PC-3 (cell line): ENCODE measurements at regions not wholly inside any gene's neighbourhood (a gene's known extent, or its start where the extent isn't known, plus 50 kb on each side); places are given as distances from the start of the nearest gene placed in this dataset.
"Not testable (repeated sequence)": the region's sequence is repeated elsewhere in the genome, so short reads cannot be mapped to it uniquely, and the experiment has no call there.

Source experiments
- ATAC-seq: fragments of 200-7000 bp; cut with Tn5 transposase; 2 replicates; pipeline ENCODE4 v1.9.1; 2020; ENCODE audit warnings: mild to moderate bottlenecking, moderate library complexity
- BruUV-seq: library from RNA; stranded (reverse); fragments of 400-500 nt; replicated peaks from 2 replicates; lab custom pipeline; 2021; lab: Mats Ljungman, UMichigan
- CTCF ChIA-PET: fragments of 300-600 bp; sonication (Branson Sonifier 250); formaldehyde crosslinking; loops from one replicate; lab custom pipeline; 2022; ENCODE audit warnings: antibody characterized with exemption; lab: Charles Lee
- POLR2A ChIA-PET: fragments of 300-600 bp; sonication (Branson Sonifier 250); formaldehyde crosslinking; loops from one replicate; lab custom pipeline; 2022; ENCODE audit warnings: antibody characterized with exemption; ENCODE audit not compliant: unreplicated experiment; lab: Charles Lee
- DNase-seq: peaks from one replicate; pipeline ENCODE4 v3.0.0-alpha.2; 2015
- H2AFZ ChIP-seq: fragments of 300-600 bp; sonication (generic); 2 replicates; pipeline ENCODE4 v1.6.0; 2016; ENCODE audit warnings: antibody characterized with exemption, low read length
- H3F3A ChIP-seq: fragments of 300-600 bp; sonication (generic); one replicate; pipeline ENCODE4 v1.6.0; 2017; ENCODE audit warnings: antibody characterized with exemption, low read length, control low read depth, mild to moderate bottlenecking; ENCODE audit not compliant: unreplicated experiment
- H3K27ac ChIP-seq: fragments of 300-600 bp; sonication (generic); 2 replicates; pipeline ENCODE4 v1.5.1; 2016; ENCODE audit warnings: mild to moderate bottlenecking, low read length
- H3K27me3 ChIP-seq: fragments of 300-600 bp; sonication (generic); 2 replicates; pipeline ENCODE4 v1.6.1; 2016; ENCODE audit warnings: low read length, mixed read lengths
- H3K36me3 ChIP-seq: fragments of 300-600 bp; sonication (generic); 2 replicates; pipeline ENCODE4 v1.6.1; 2016; ENCODE audit warnings: low read depth, mixed run types, low read length, mixed read lengths
- H3K4me1 ChIP-seq: fragments of 300-600 bp; sonication (generic); 2 replicates; pipeline ENCODE4 v1.5.1; 2016; ENCODE audit warnings: low read length; ENCODE audit not compliant: insufficient read depth
- H3K4me2 ChIP-seq: fragments of 300-600 bp; sonication (generic); 2 replicates; pipeline ENCODE4 v1.6.0; 2016; ENCODE audit warnings: low read length
- H3K4me3 ChIP-seq: fragments of 300-600 bp; sonication (generic); 2 replicates; pipeline ENCODE4 v1.5.1; 2016; ENCODE audit warnings: mild to moderate bottlenecking, low read length, mixed read lengths
- H3K79me2 ChIP-seq: fragments of 300-600 bp; sonication (generic); 2 replicates; pipeline ENCODE4 v1.6.1; 2017; ENCODE audit warnings: low read length, mixed read lengths
- H3K9ac ChIP-seq: fragments of 300-600 bp; sonication (generic); 2 replicates; pipeline ENCODE4 v1.6.0; 2016; ENCODE audit warnings: mild to moderate bottlenecking, low read length
- H3K9me2 ChIP-seq: fragments of 300-600 bp; sonication (generic); replicated peaks from 2 replicates; pipeline ENCODE4 v1.6.1; 2016; ENCODE audit warnings: mixed run types, low read length, mixed read lengths
- H3K9me3 ChIP-seq: fragments of 300-600 bp; sonication (generic); 2 replicates; pipeline ENCODE4 v1.6.1; 2016; ENCODE audit warnings: low read length, mixed read lengths
- H4K20me1 ChIP-seq: fragments of 300-600 bp; sonication (generic); 2 replicates; pipeline ENCODE4 v1.6.1; 2016; ENCODE audit warnings: low read length, mixed read lengths
- EZH2 ChIP-seq: fragments of 300-600 bp; sonication (generic); IDR thresholded peaks from one replicate; pipeline ENCODE4 v1.6.1; 2017; ENCODE audit warnings: antibody characterized with exemption, mild to moderate bottlenecking, low read length; ENCODE audit not compliant: unreplicated experiment
- EZH2phosphoT487 ChIP-seq: fragments of 300-600 bp; sonication (generic); IDR thresholded peaks from 2 replicates; pipeline ENCODE4 v1.6.1; 2018; ENCODE audit warnings: mild to moderate bottlenecking, antibody characterized with exemption, low read length, borderline replicate concordance
- intact Hi-C: fragments of 100-400 bp; cut with micrococcal nuclease; formaldehyde crosslinking; loops from 2 replicates; pipeline ENCODE4 v1.9.0; 2023
- TF ChIP-seq, protein P1 (sequence below): fragments of 300-600 bp; sonication (generic); conservative IDR thresholded peaks from 2 replicates; pipeline ENCODE4 v1.5.1; 2017; ENCODE audit warnings: antibody characterized with exemption, low read depth, mild to moderate bottlenecking, low read length

GRCh38 chr6:22770054-22770453 lies 200.7 kb downstream of the HDGFL1 start:
- Histone ChIP-seq H3F3A (no peaks in the 10 kb centered on the region), H3K4me3 (no peak overlapping the region), H3K4me2 (no peak overlapping the region), H3K9ac (no peak overlapping the region), H3K4me1 (peaks cover 18% of the 10 kb centered on the region), H2AFZ (no peak overlapping the region), H4K20me1 (no peaks in the 10 kb centered on the region), H3K27me3 (no peaks in the 10 kb centered on the region), H3K9me3 (no peaks in the 10 kb centered on the region), H3K27ac (no peak overlapping the region), H3K79me2 (no peaks in the 10 kb centered on the region), H3K9me2 (no peaks in the 10 kb centered on the region), H3K36me3 (no peaks in the 10 kb centered on the region)
- intact Hi-C loops: no loop called here
- DNase-seq (no peak), ATAC-seq (no peak)
- CTCF ChIA-PET: no interaction called here
- POLR2A ChIA-PET: no interaction called here
- BruUV-seq: no TSS peak
- TF ChIP-seq EZH2phosphoT487 (no peak), EZH2 (no peak)
- TF ChIP-seq, protein P1, sequence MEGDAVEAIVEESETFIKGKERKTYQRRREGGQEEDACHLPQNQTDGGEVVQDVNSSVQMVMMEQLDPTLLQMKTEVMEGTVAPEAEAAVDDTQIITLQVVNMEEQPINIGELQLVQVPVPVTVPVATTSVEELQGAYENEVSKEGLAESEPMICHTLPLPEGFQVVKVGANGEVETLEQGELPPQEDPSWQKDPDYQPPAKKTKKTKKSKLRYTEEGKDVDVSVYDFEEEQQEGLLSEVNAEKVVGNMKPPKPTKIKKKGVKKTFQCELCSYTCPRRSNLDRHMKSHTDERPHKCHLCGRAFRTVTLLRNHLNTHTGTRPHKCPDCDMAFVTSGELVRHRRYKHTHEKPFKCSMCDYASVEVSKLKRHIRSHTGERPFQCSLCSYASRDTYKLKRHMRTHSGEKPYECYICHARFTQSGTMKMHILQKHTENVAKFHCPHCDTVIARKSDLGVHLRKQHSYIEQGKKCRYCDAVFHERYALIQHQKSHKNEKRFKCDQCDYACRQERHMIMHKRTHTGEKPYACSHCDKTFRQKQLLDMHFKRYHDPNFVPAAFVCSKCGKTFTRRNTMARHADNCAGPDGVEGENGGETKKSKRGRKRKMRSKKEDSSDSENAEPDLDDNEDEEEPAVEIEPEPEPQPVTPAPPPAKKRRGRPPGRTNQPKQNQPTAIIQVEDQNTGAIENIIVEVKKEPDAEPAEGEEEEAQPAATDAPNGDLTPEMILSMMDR: no peak

DNA sequence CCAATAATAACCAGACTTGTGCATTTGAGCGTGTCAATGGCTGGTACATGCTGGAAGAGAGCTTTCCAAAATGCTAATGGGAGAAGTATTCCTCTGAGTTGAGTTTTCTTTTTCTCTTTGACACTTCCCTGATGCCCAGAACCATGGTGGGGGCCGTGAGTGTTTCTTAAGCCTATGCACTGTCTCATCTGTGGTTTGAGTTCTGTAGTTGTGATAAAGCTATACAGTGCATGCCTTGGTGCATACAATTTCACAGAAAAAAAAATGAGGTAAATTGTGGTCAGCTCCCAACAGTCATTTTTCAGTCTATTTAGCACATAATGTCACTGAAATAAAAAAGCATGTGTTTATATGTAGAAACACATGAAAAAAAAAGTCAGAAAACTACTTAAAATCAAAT lies 204.8 kb downstream of the HDGFL1 start:
- intact Hi-C loops: no loop called here
- TF ChIP-seq EZH2: no peak
- no peak for TF ChIP-seq EZH2phosphoT487
- TF ChIP-seq, protein P1: no peak
- H3K9me3 ChIP-seq: 0 out of 2 replicates have a peak, but pooled peaks cover 7% of the 10 kb centered on the region
- H3K4me2 ChIP-seq: no peak overlapping the region
- H3F3A ChIP-seq: no peaks in the 10 kb centered on the region
- DNase-seq (no peak), ATAC-seq (no peak)
- no peak overlapping the region for H3K4me3 ChIP-seq
- no peak overlapping the region for H3K9ac ChIP-seq
- no peaks in the 10 kb centered on the region for H4K20me1 ChIP-seq
- no peaks in the 10 kb centered on the region for H3K79me2 ChIP-seq
- no peaks in the 10 kb centered on the region for H3K9me2 ChIP-seq
- H2AFZ ChIP-seq: no peak overlapping the region
- POLR2A ChIA-PET: no interaction called here
- H3K4me1 ChIP-seq: no peaks in the 10 kb centered on the region
- H3K27me3 ChIP-seq: no peaks in the 10 kb centered on the region
- CTCF ChIA-PET: no interaction called here
- no peaks in the 10 kb centered on the region; the same call in 1 of the 2 replicates for H3K36me3 ChIP-seq
- no TSS peak for BruUV-seq
- H3K27ac ChIP-seq: no peak overlapping the region

DNA sequence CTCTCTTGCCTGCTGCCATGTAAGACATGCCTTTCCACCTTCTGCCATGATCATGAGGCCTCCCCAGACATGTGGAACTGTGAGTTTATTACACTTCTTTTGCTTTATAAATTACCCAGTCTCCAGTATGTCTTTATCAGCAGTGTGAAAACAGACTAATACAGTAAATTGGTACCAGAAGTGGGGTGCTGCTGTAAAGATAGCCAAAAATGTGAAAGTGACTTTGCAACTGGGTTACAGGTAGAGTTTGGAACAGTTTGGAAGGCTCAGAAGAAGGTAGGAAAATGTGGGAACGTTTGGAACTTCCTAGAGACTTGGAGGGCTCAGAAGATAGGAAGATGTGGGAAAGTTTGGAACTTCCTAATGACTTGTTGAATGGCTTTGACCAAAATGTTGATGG lies 209.1 kb downstream of the HDGFL1 start:
- H3K4me2 ChIP-seq, H3F3A ChIP-seq, H3K27ac ChIP-seq, intact Hi-C loops, BruUV-seq, H3K4me1 ChIP-seq, H3K9ac ChIP-seq, POLR2A ChIA-PET, H3K9me2 ChIP-seq, H2AFZ ChIP-seq, H3K27me3 ChIP-seq, ATAC-seq, CTCF ChIA-PET, H3K36me3 ChIP-seq, H3K4me3 ChIP-seq, DNase-seq, H4K20me1 ChIP-seq, H3K79me2 ChIP-seq, H3K9me3 ChIP-seq: not testable (repeated sequence)
